KMS-11 (cell line): ENCODE measurements at regions not wholly inside any gene's neighbourhood (a gene's known extent, or its start where the extent isn't known, plus 50 kb on each side); places are given as distances from the start of the nearest gene placed in this dataset.

Experiments
- H2AFZ ChIP-seq: fragments of 200-600 bp; sonication (generic); 2 replicates; pipeline ENCODE4 v1.6.1; 2016; ENCODE audit warnings: antibody characterized with exemption, mixed run types, low read depth
- H3K27ac ChIP-seq: fragments of 200-600 bp; sonication (generic); 2 replicates; pipeline ENCODE4 v1.6.1; 2016; ENCODE audit warnings: mild to moderate bottlenecking, mixed run types
- H3K27me3 ChIP-seq: fragments of 200-600 bp; sonication (generic); 2 replicates; pipeline ENCODE4 v1.6.1; 2017; ENCODE audit warnings: mild to moderate bottlenecking, low read depth, mixed run types, moderate library complexity; ENCODE audit not compliant: insufficient read depth
- H3K36me3 ChIP-seq: fragments of 200-600 bp; sonication (generic); 2 replicates; pipeline ENCODE4 v1.6.1; 2017; ENCODE audit warnings: mild to moderate bottlenecking, mixed run types; ENCODE audit not compliant: insufficient read depth
- H3K4me1 ChIP-seq: fragments of 200-600 bp; sonication (generic); 2 replicates; pipeline ENCODE4 v1.6.1; 2016; ENCODE audit warnings: mild to moderate bottlenecking, low read depth, mixed run types; ENCODE audit not compliant: poor library complexity, severe bottlenecking
- H3K4me2 ChIP-seq: fragments of 200-600 bp; sonication (generic); 2 replicates; pipeline ENCODE4 v1.7.0; 2016; ENCODE audit warnings: mild to moderate bottlenecking, mixed run types
- H3K4me3 ChIP-seq: fragments of 200-600 bp; sonication (generic); IDR thresholded peaks from 2 replicates; pipeline ENCODE4 v1.6.1; 2017; ENCODE audit warnings: low read depth, low read length, mixed read lengths; ENCODE audit not compliant: insufficient read depth
- H3K79me2 ChIP-seq: fragments of 200-600 bp; sonication (generic); 2 replicates; pipeline ENCODE4 v1.6.1; 2016; ENCODE audit warnings: low read depth, mixed run types; ENCODE audit not compliant: insufficient read depth
- H3K9ac ChIP-seq: fragments of 200-600 bp; sonication (generic); 2 replicates; pipeline ENCODE4 v1.6.1; 2016; ENCODE audit warnings: mild to moderate bottlenecking, mixed run types
- H4K20me1 ChIP-seq: fragments of 200-600 bp; sonication (generic); 2 replicates; pipeline ENCODE4 v1.6.1; 2016; ENCODE audit warnings: mild to moderate bottlenecking, mixed run types; ENCODE audit not compliant: insufficient read depth
- TF ChIP-seq, protein P1 (sequence below): fragments of 200-600 bp; sonication (generic); conservative IDR thresholded peaks from 2 replicates; pipeline ENCODE4 v1.6.1; 2017; ENCODE audit warnings: low read depth, mild to moderate bottlenecking, antibody characterized with exemption, low read length, moderate library complexity, mixed read lengths

DNA sequence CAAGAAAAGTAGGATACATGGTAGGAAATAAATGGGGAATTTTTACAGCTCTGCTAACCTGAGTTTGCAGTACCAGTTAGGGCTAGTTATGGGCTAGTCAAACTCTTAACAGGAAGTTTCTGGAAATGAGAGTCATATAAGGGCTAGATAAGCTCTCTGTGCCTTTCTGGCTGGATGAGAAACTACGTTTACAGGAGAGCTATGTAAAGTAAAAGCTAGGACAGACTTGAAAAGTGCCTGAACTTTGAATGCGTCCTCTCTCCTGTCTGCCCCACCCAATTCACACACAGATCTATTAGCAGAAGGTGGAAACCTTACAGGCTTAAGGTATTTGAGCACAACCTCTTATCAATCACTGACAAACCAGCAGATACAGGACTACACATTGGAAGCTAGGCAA is 167.1 kb downstream of the SNX19 start:
- no peak overlapping the region for H3K4me2 ChIP-seq
- no peak overlapping the region for H2AFZ ChIP-seq
- H3K4me1 ChIP-seq = no peaks in the 10 kb centered on the region
- no peaks in the 10 kb centered on the region for H3K36me3 ChIP-seq
- no peaks in the 10 kb centered on the region for H4K20me1 ChIP-seq
- H3K4me3 ChIP-seq = no peak overlapping the region
- no peaks in the 10 kb centered on the region for H3K27me3 ChIP-seq
- TF ChIP-seq, protein P1, sequence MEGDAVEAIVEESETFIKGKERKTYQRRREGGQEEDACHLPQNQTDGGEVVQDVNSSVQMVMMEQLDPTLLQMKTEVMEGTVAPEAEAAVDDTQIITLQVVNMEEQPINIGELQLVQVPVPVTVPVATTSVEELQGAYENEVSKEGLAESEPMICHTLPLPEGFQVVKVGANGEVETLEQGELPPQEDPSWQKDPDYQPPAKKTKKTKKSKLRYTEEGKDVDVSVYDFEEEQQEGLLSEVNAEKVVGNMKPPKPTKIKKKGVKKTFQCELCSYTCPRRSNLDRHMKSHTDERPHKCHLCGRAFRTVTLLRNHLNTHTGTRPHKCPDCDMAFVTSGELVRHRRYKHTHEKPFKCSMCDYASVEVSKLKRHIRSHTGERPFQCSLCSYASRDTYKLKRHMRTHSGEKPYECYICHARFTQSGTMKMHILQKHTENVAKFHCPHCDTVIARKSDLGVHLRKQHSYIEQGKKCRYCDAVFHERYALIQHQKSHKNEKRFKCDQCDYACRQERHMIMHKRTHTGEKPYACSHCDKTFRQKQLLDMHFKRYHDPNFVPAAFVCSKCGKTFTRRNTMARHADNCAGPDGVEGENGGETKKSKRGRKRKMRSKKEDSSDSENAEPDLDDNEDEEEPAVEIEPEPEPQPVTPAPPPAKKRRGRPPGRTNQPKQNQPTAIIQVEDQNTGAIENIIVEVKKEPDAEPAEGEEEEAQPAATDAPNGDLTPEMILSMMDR = no peak
- H3K79me2 ChIP-seq = no peaks in the 10 kb centered on the region
- no peak overlapping the region for H3K27ac ChIP-seq
- H3K9ac ChIP-seq = no peak overlapping the region

DNA sequence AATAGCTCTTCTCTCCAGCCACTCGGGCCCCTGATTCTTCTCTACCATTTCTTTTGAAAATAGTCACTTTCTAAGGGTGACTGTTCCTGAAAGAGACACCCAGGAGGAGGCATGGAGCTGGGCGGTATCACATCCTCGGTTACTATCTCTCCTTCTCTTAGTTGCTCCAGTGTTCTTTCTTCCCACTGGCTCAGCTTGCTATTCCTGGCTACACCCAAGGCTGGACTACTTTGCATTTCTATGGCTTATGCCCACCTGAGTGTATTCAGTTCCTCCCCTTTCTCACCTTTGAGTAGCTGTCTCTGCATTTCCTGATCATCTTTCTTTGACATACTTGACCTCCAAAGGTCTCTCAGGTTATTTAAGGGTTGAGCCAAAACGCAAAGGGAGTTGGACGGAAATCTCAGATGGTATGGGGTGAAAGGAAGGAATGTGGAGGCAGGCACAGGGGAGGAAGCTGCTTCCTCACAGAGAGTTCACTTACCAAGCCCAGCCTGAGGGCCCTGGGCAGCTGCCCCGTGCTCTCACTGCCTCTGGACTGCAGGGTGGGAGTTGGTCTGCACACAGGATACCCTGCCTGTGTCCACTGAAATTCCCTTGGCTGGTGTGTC is 155.7 kb downstream of the SNX19 start:
- Histone ChIP-seq H3K4me3 (no peak overlapping the region), H3K27ac (no peak overlapping the region)

DNA sequence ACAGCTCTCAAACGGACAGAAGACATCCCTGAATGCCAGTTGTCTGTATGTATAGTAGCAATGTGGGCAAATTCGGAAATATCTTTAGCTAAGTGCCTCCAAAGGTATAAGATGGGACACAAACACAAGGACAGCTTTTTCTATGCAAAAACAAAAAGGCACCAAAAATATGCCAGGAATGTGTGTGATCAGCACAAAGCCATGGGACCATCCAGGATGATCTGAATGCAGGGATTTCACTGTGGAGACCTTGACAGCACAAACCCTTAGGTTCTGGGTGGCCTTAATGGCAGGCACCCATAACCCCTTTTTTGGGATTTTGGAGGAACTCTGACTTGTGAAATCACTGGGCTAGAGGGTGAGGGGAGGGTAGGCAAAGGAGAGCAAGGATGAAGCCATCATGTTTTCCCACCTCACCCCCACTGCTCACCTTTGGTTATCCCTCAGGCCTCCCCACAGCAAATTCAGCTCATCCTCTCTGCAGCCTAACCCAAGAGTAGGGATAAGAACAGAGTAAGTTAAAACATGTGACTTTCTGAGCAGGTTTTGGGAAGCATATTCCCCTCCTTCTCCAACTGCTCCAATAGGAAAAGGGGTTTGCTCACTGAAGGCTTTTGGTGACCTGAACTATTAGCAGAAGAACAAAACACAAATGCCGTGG is 154.6 kb downstream of the SNX19 start:
- H3K27ac ChIP-seq = no peak overlapping the region
- no peak overlapping the region for H3K4me2 ChIP-seq
- no peak overlapping the region for H3K9ac ChIP-seq
- no peaks in the 10 kb centered on the region for H3K36me3 ChIP-seq
- H3K79me2 ChIP-seq = no peaks in the 10 kb centered on the region
- no peak overlapping the region for H2AFZ ChIP-seq
- no peaks in the 10 kb centered on the region for H4K20me1 ChIP-seq
- peaks cover 20% of the 10 kb centered on the region for H3K4me1 ChIP-seq
- no peak overlapping the region for H3K4me3 ChIP-seq
- TF ChIP-seq, protein P1 = no peak
- H3K27me3 ChIP-seq = no peaks in the 10 kb centered on the region

More for the DNA sequence above, 155.7 kb downstream of the SNX19 start:
- Histone ChIP-seq H3K36me3 (no peaks in the 10 kb centered on the region), H3K4me2 (no peak overlapping the region), H3K4me1 (peaks cover 9% of the 10 kb centered on the region), H4K20me1 (no peaks in the 10 kb centered on the region), H3K27me3 (no peaks in the 10 kb centered on the region), H2AFZ (no peak overlapping the region), H3K9ac (no peak overlapping the region), H3K79me2 (no peaks in the 10 kb centered on the region)
- TF ChIP-seq, protein P1 = no peak

DNA sequence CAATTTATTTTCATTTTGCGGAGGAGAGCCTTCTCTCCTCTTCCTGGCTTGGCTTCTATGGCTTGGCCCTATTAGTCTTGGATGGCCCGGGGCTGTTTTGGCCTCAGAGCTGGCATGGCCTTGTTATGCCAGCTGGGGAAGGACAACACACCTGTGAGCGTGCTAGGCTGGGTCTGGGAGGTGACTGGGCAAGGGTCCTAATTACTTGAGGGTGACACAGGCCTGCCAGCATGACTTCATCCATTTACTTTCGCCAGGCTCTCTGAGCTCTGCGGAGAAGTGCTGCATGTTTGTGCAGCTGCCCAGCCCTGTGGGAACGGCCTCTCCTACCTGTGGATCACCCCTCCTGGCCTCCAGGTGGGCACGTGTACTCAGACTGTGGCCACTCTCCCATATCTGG is 153.6 kb downstream of the SNX19 start:
- TF ChIP-seq, protein P1 = no peak
- Histone ChIP-seq H3K36me3 (no peaks in the 10 kb centered on the region), H2AFZ (no peak overlapping the region), H3K27me3 (no peaks in the 10 kb centered on the region), H3K79me2 (no peaks in the 10 kb centered on the region), H3K4me1 (peaks cover 30% of the 10 kb centered on the region), H3K4me2 (no peak overlapping the region), H3K4me3 (no peak overlapping the region), H4K20me1 (no peaks in the 10 kb centered on the region), H3K27ac (no peak overlapping the region), H3K9ac (no peak overlapping the region)
